ENCODE measurements at regions not wholly inside any gene's neighbourhood (a gene's known extent, or its start where the extent isn't known, plus 50 kb on each side); places are given as distances from the start of the nearest gene placed in this dataset.

DNA sequence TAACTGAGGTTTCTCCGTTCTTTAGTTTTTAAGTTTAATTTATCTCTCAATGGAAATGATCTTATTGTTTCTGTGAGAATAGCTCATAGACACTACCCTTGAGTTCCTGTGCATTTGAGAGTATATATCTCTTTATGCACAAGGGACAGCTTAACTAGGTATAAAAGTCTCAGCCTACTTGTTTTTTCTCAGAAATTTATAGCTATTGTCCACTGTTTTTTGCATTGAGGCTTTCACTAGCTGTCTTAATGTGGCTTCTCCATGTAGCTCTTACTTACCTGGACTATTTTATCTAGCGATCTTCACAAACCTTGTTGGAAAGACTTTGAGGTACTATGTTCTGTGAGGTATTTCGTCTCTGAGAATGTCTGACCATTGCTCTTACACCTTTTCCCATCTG, 153.9 kb upstream of the RTL1 start:
- Histone ChIP-seq H3K27ac (ENCODE audit: low read length) (no peak overlapping the region), H3K36me3 (ENCODE audit: control insufficient read depth in 2 of 2, insufficient read depth in 2 of 2, low read length in 2 of 2) (no peaks in the 10 kb centered on the region), H3K9me3 (ENCODE audit: control insufficient read depth in 2 of 2, low read length in 2 of 2) (peaks cover 0 to 6% of the 10 kb centered on the region in 2 donors), H3K27me3 (ENCODE audit: control insufficient read depth in 1 of 2, insufficient read depth in 2 of 2, low read length in 2 of 2) (peaks cover 2% of the 10 kb centered on the region in 2 donors), H3K9ac (ENCODE audit: low read length in 2 of 2) (no peak overlapping the region), H3K4me3 (ENCODE audit: low read length in 2 of 2) (no peak overlapping the region), H3K4me1 (ENCODE audit: control insufficient read depth, insufficient read depth, low read length) (no peaks in the 10 kb centered on the region)

DNA sequence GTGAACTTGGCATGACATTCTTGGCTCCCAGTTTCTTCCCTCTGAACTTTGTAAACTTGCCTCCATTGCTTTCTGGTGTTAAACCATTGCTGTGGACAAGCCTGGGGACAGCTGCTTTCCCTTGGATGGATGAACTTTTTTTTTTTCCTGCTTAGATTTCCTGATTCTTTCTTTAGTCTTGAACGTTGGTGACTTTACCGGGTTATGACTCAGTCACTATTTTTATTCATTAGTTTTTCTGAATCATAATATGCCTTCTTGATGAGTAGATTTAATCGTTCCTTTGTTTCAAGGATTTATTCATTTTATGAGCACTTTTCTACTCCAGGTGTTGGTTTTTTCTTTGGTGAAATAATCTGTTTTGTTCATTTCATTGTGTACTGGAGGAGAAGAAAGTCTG, 155.0 kb upstream of the RTL1 start:
- peaks cover 0 to 6% of the 10 kb centered on the region in 2 donors for H3K9me3 ChIP-seq (ENCODE audit: control insufficient read depth in 2 of 2, low read length in 2 of 2)
- peaks cover 2% of the 10 kb centered on the region in 2 donors for H3K27me3 ChIP-seq (ENCODE audit: control insufficient read depth in 1 of 2, insufficient read depth in 2 of 2, low read length in 2 of 2)
- no peaks in the 10 kb centered on the region for H3K4me1 ChIP-seq (ENCODE audit: control insufficient read depth, insufficient read depth, low read length)
- no peaks in the 10 kb centered on the region for H3K36me3 ChIP-seq (ENCODE audit: control insufficient read depth in 2 of 2, insufficient read depth in 2 of 2, low read length in 2 of 2)
- no peak overlapping the region for H3K9ac ChIP-seq (ENCODE audit: low read length in 2 of 2)
- H3K4me3 ChIP-seq (ENCODE audit: low read length in 2 of 2), result no peak overlapping the region
- H3K27ac ChIP-seq (ENCODE audit: low read length), result no peak overlapping the region

DNA sequence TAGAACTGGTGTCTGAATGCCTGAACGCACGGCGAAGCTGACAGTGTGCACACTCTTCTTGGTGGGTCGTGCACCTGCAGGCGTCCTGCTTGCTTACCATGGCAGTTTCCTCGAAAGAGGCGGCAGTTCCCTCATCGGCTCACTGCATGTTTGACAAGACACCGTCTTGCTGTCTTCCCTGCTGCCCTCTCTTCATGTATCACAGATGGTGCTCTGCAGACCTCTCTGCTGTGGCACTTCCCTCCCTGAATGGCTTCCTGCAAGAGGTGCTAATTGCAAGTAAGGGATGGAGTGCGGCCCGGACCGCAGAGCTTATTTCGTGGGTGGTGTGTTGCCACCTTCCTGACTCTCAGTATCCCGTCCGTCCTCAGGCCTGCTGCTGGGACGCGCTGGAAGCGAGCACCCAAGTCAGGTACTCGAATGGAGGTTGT, 156.7 kb upstream of the RTL1 start:
- H3K4me1 ChIP-seq (ENCODE audit: control insufficient read depth, insufficient read depth, low read length), result no peaks in the 10 kb centered on the region
- no peak overlapping the region for H3K9ac ChIP-seq (ENCODE audit: low read length in 2 of 2)
- H3K27me3 ChIP-seq (ENCODE audit: control insufficient read depth in 1 of 2, insufficient read depth in 2 of 2, low read length in 2 of 2), result peaks cover 0 to 2% of the 10 kb centered on the region in 2 donors
- H3K36me3 ChIP-seq (ENCODE audit: control insufficient read depth in 2 of 2, insufficient read depth in 2 of 2, low read length in 2 of 2), result no peaks in the 10 kb centered on the region
- H3K27ac ChIP-seq (ENCODE audit: low read length), result no peak overlapping the region
- peaks cover 0 to 6% of the 10 kb centered on the region in 2 donors for H3K9me3 ChIP-seq (ENCODE audit: control insufficient read depth in 2 of 2, low read length in 2 of 2)
- H3K4me3 ChIP-seq (ENCODE audit: low read length in 2 of 2), result no peak overlapping the region

DNA sequence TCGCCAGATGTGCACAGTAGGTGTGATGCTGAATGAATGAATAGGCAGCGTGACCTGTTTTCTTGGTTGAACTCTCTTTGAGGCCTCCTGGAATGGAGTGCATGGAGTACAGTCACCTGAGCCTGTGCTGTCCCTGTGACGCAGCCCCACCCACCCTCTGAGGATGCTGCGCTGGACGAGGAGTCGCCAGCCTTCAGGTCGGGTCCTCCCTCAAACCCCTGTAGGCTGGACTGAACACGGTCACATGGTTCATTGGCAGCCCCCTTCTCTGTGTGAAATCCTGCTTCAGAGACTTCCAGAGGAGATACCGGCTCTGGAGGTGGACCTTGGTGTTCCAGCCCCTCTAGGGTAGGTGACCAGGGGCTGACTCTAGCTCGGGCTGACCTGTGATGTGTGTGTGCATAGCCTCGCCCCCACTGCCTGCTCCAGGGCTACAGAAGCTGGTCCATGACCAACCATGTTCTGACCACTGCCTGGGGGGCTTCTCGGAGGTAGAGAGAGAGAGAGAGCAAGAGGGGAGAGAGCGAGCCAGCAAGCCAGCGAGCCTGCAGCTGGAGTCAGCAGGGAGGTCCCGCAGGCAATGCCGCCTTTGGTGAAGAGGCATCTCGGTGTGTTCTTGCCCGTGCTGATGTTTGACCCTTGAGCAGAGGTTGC, 158.0 kb upstream of the RTL1 start:
- H3K4me1 ChIP-seq (ENCODE audit: control insufficient read depth, insufficient read depth, low read length), result no peaks in the 10 kb centered on the region
- H3K9ac ChIP-seq (ENCODE audit: low read length in 2 of 2), result no peak overlapping the region
- no peak overlapping the region for H3K27ac ChIP-seq (ENCODE audit: low read length)
- H3K27me3 ChIP-seq (ENCODE audit: control insufficient read depth in 1 of 2, insufficient read depth in 2 of 2, low read length in 2 of 2), result peaks cover 0 to 2% of the 10 kb centered on the region in 2 donors
- H3K9me3 ChIP-seq (ENCODE audit: control insufficient read depth in 2 of 2, low read length in 2 of 2), result peaks cover 0 to 3% of the 10 kb centered on the region in 2 donors
- no peak overlapping the region for H3K4me3 ChIP-seq (ENCODE audit: low read length in 2 of 2)
- no peaks in the 10 kb centered on the region for H3K36me3 ChIP-seq (ENCODE audit: control insufficient read depth in 2 of 2, insufficient read depth in 2 of 2, low read length in 2 of 2)

DNA sequence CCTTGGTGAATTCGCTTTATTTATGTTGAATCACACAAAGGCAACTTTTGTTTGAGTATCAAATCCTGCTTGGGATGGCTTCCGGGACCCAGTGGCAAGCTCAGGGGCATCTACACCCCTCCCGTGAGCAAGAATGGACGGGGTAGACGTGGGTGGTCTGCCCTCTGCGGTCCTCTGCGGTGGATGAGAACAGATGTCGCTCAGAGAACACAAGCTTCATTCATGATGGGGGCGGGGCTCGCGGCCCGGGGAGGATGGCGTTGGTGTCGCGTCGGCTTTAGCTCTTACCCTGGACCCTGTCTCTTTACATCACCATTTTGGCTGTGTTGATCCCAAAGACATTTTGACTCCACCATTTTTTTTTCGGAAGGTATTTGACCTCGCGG, 158.5 kb upstream of the RTL1 start:
- no peak overlapping the region for H3K27ac ChIP-seq (ENCODE audit: low read length)
- no peaks in the 10 kb centered on the region for H3K4me1 ChIP-seq (ENCODE audit: control insufficient read depth, insufficient read depth, low read length)
- H3K36me3 ChIP-seq (ENCODE audit: control insufficient read depth in 2 of 2, insufficient read depth in 2 of 2, low read length in 2 of 2), result no peaks in the 10 kb centered on the region

DNA sequence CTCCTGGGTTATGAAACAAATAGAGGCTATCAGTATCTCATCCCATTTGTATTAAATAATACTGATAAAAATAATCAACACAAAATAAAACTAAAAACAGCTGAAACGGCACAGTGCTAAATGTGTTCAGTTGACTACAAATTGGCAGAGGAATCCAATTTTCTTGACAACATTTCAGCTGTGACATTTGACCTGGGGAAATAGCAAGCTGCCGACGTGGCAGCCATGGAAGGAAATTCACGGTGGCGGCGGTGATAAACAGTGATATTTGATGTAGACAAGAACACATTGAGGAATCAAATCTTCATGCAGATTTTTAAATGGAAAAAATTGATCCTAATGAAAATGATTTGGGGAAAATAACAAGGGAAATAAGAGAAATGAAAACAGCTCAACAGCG, 159.1 kb upstream of the RTL1 start:
- Histone ChIP-seq H3K4me1 (ENCODE audit: control insufficient read depth, insufficient read depth, low read length) (no peaks in the 10 kb centered on the region), H3K36me3 (ENCODE audit: control insufficient read depth in 2 of 2, insufficient read depth in 2 of 2, low read length in 2 of 2) (no peaks in the 10 kb centered on the region), H3K27me3 (ENCODE audit: control insufficient read depth in 1 of 2, insufficient read depth in 2 of 2, low read length in 2 of 2) (peaks cover 0 to 2% of the 10 kb centered on the region in 2 donors), H3K4me3 (ENCODE audit: low read length in 2 of 2) (no peak overlapping the region), H3K27ac (ENCODE audit: low read length) (no peak overlapping the region), H3K9me3 (ENCODE audit: control insufficient read depth in 2 of 2, low read length in 2 of 2) (peaks cover 0 to 3% of the 10 kb centered on the region in 2 donors), H3K9ac (ENCODE audit: low read length in 2 of 2) (no peak overlapping the region)

More for the DNA sequence above, 158.5 kb upstream of the RTL1 start:
- Histone ChIP-seq H3K9me3 (ENCODE audit: control insufficient read depth in 2 of 2, low read length in 2 of 2) (peaks cover 0 to 3% of the 10 kb centered on the region in 2 donors), H3K27me3 (ENCODE audit: control insufficient read depth in 1 of 2, insufficient read depth in 2 of 2, low read length in 2 of 2) (peaks cover 0 to 2% of the 10 kb centered on the region in 2 donors), H3K4me3 (ENCODE audit: low read length in 2 of 2) (no peak overlapping the region), H3K9ac (ENCODE audit: low read length in 2 of 2) (no peak overlapping the region)

DNA sequence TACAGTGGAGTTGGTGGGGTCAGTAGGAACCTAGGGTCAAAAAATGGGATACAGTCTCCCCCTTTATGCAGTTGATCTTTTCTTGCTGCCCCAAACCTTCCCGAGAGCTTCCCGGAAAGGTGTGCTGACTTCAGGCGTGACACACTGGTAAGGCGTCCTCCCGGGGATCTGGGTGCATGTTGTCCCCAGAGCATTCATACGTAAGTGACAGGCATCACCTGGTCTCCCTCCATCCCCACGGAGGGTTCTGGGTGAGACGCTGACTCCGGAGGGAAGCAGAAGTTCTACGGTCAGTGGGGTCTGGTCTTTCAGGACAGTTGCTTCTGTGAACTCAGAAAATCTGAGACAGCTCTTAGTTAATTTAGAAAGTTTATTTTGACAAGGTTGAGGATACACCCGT, 159.6 kb upstream of the RTL1 start:
- Histone ChIP-seq H3K36me3 (ENCODE audit: control insufficient read depth in 2 of 2, insufficient read depth in 2 of 2, low read length in 2 of 2) (no peaks in the 10 kb centered on the region), H3K27ac (ENCODE audit: low read length) (no peak overlapping the region), H3K4me3 (ENCODE audit: low read length in 2 of 2) (no peak overlapping the region), H3K9me3 (ENCODE audit: control insufficient read depth in 2 of 2, low read length in 2 of 2) (peaks cover 0 to 3% of the 10 kb centered on the region in 2 donors), H3K9ac (ENCODE audit: low read length in 2 of 2) (no peak overlapping the region), H3K27me3 (ENCODE audit: control insufficient read depth in 1 of 2, insufficient read depth in 2 of 2, low read length in 2 of 2) (peaks cover 0 to 2% of the 10 kb centered on the region in 2 donors), H3K4me1 (ENCODE audit: control insufficient read depth, insufficient read depth, low read length) (no peaks in the 10 kb centered on the region)

DNA sequence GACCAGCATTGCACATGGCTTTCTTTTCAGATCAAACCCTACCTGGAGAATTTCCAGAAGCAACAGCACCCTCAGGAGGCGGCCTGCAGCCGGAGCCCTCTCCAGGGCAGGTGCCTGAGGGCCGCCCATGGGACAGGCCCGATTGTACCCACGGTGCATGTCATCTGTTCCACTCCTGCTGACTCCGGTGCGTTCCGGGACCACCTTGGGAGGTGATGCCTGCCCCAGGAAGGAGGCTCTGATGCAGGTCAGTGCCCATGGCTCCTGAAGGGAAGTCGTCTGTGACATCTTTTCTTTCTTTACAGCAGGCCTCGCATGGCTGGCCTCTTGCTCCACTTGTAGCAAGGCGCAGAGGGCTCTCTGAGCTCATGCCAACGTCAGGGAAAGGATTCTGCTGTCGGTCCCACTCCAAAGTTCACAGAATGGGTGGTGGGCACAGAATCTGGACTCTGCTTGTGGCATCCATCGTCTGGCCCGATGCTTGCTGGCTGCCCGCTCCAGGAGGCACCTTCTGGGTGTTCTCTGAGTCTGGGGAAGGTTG, 160.7 kb upstream of the RTL1 start:
- Histone ChIP-seq H3K36me3 (ENCODE audit: control insufficient read depth in 2 of 2, insufficient read depth in 2 of 2, low read length in 2 of 2) (no peaks in the 10 kb centered on the region), H3K4me3 (ENCODE audit: low read length in 2 of 2) (no peak overlapping the region), H3K4me1 (ENCODE audit: control insufficient read depth, insufficient read depth, low read length) (no peaks in the 10 kb centered on the region), H3K9me3 (ENCODE audit: control insufficient read depth in 2 of 2, low read length in 2 of 2) (peaks cover 0 to 3% of the 10 kb centered on the region in 2 donors), H3K27me3 (ENCODE audit: control insufficient read depth in 1 of 2, insufficient read depth in 2 of 2, low read length in 2 of 2) (peaks cover 0 to 2% of the 10 kb centered on the region in 2 donors), H3K9ac (ENCODE audit: low read length in 2 of 2) (no peak overlapping the region), H3K27ac (ENCODE audit: low read length) (no peak overlapping the region)

DNA sequence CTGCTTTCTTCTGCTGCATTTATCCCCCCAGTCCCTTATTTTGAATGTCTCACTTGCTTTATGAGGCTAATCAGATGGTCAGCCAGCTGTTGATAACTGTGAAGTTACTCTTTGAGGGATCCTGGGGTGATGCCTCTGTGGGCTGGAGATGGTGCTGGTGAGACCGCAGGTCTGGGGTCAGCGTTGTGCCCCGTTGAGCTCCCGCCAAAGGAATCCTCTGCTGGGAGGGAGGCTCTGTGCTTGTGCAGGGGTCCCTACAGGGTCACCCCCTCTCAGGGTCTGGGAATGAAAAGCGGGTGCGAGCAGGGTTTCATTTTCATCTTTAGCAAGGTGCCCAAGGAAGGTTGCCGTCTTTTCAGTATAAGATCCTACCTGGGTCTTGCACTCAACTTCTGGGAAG, 161.2 kb upstream of the RTL1 start:
- Histone ChIP-seq H3K27me3 (ENCODE audit: control insufficient read depth in 1 of 2, insufficient read depth in 2 of 2, low read length in 2 of 2) (peaks cover 0 to 2% of the 10 kb centered on the region in 2 donors), H3K9me3 (ENCODE audit: control insufficient read depth in 2 of 2, low read length in 2 of 2) (peaks cover 0 to 3% of the 10 kb centered on the region in 2 donors), H3K36me3 (ENCODE audit: control insufficient read depth in 2 of 2, insufficient read depth in 2 of 2, low read length in 2 of 2) (no peaks in the 10 kb centered on the region), H3K9ac (ENCODE audit: low read length in 2 of 2) (no peak overlapping the region), H3K27ac (ENCODE audit: low read length) (no peak overlapping the region), H3K4me3 (ENCODE audit: low read length in 2 of 2) (no peak overlapping the region), H3K4me1 (ENCODE audit: control insufficient read depth, insufficient read depth, low read length) (no peaks in the 10 kb centered on the region)

DNA sequence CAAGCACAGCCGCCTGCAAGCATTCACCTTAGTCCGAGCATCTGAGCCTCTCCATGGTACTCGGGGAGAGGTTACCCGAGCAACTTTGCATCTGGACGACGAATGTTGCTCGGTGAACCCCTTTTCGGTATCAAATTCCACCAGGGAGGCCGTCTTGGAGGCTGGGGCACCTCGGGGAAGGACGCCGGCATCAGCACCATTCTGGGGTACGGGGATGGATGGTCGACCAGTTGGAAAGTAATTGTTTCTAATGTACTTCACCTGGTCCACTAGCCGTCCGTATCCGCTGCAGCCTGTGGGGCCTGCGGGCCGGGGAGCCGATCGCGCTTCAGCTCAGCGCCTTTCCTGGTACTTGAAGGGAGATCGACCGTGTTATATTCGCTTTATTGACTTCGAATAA, 161.7 kb upstream of the RTL1 start:
- H3K36me3 ChIP-seq (ENCODE audit: control insufficient read depth in 2 of 2, insufficient read depth in 2 of 2, low read length in 2 of 2), result no peaks in the 10 kb centered on the region
- H3K4me3 ChIP-seq (ENCODE audit: low read length in 2 of 2), result no peak overlapping the region
- H3K9ac ChIP-seq (ENCODE audit: low read length in 2 of 2), result no peak overlapping the region
- H3K9me3 ChIP-seq (ENCODE audit: control insufficient read depth in 2 of 2, low read length in 2 of 2), result peaks cover 0 to 3% of the 10 kb centered on the region in 2 donors
- no peaks in the 10 kb centered on the region for H3K4me1 ChIP-seq (ENCODE audit: control insufficient read depth, insufficient read depth, low read length)
- H3K27me3 ChIP-seq (ENCODE audit: control insufficient read depth in 1 of 2, insufficient read depth in 2 of 2, low read length in 2 of 2), result peaks cover 0 to 2% of the 10 kb centered on the region in 2 donors
- no peak overlapping the region for H3K27ac ChIP-seq (ENCODE audit: low read length)

Data from stomach smooth muscle (tissue), 2 donors.